Liver (tissue), 3 donors: ENCODE measurements at regions not wholly inside any gene's neighbourhood (a gene's known extent, or its start where the extent isn't known, plus 50 kb on each side); places are given as distances from the start of the nearest gene placed in this dataset.

Experiments
- ATF3 ChIP-seq: IDR thresholded peaks from 2 replicates; pipeline ENCODE4 v1.6.1; 2016; ENCODE audit warnings: antibody characterized with exemption
- EGR1 ChIP-seq, 2 donors: IDR thresholded peaks; 2 replicates each; pipeline ENCODE4 v1.6.1; 2016 to 2018; ENCODE audit warnings: antibody characterized with exemption in 2 of 2, low read depth in 2 of 2
- FOXA1 ChIP-seq: IDR thresholded peaks from 2 replicates; pipeline ENCODE4 v1.6.1; 2016; ENCODE audit warnings: antibody characterized with exemption
- HNF4A ChIP-seq, 2 donors: conservative IDR thresholded peaks; 2 replicates each; pipeline ENCODE4 v1.6.1; 2016; ENCODE audit warnings: antibody characterized with exemption in 2 of 2, mild to moderate bottlenecking in 2 of 2
- JUND ChIP-seq, 2 donors: IDR thresholded peaks; 2 replicates each; pipeline ENCODE4 v1.6.1; 2016; ENCODE audit warnings: antibody characterized with exemption in 2 of 2
- RAD21 ChIP-seq, 2 donors: IDR thresholded peaks; 2 replicates each; pipeline ENCODE4 v1.6.1; 2016; ENCODE audit warnings: antibody characterized with exemption in 2 of 2, mild to moderate bottlenecking in 2 of 2
- RXRA ChIP-seq, 2 donors: IDR thresholded peaks; 2 replicates each; pipeline ENCODE4 v1.6.1; 2017 to 2018; ENCODE audit warnings: antibody characterized with exemption in 2 of 2, mild to moderate bottlenecking in 1 of 2
- SP1 ChIP-seq: IDR thresholded peaks from 2 replicates; pipeline ENCODE4 v1.6.1; 2018; ENCODE audit warnings: antibody characterized with exemption, mild to moderate bottlenecking
- TAF1 ChIP-seq: conservative IDR thresholded peaks from 2 replicates; pipeline ENCODE4 v1.6.1; 2016; ENCODE audit warnings: antibody characterized with exemption, mild to moderate bottlenecking
- YY1 ChIP-seq: IDR thresholded peaks from 2 replicates; pipeline ENCODE4 v1.6.1; 2016; ENCODE audit warnings: antibody characterized with exemption, mild to moderate bottlenecking
- TF ChIP-seq, protein P1 (sequence below): fragments of 150-350 bp; IDR thresholded peaks from 2 replicates; pipeline ENCODE4 v1.5.1; 2017; ENCODE audit warnings: improper control_type of control experiment, low read depth, low read length; ENCODE audit not compliant: missing input control
- TF ChIP-seq, protein P2 (sequence below): IDR thresholded peaks from 2 replicates; pipeline ENCODE4 v1.6.1; 2016; ENCODE audit warnings: antibody characterized with exemption
- donor health status: healthy.
- donor health status: healthy.

DNA sequence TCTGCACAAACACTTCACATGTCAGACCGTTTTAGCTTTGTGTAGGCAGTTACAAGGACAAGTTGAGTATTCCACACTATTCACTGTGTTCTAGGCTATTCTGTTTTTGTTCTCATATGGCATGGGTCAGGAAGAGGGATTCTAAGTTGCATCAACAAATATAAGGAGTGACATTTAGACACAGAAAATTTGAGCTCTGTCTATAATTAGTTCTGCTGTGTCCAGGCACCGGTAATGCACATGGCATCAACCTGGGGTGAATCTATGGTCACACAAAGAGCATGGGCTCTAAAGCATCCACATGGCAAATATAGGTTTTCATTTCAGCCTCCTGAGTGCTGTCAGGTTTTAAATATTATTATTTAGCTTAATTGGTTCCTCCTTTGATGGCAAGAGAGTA lies 130.4 kb upstream of the PMFBP1 start:
- TF ChIP-seq, protein P1, sequence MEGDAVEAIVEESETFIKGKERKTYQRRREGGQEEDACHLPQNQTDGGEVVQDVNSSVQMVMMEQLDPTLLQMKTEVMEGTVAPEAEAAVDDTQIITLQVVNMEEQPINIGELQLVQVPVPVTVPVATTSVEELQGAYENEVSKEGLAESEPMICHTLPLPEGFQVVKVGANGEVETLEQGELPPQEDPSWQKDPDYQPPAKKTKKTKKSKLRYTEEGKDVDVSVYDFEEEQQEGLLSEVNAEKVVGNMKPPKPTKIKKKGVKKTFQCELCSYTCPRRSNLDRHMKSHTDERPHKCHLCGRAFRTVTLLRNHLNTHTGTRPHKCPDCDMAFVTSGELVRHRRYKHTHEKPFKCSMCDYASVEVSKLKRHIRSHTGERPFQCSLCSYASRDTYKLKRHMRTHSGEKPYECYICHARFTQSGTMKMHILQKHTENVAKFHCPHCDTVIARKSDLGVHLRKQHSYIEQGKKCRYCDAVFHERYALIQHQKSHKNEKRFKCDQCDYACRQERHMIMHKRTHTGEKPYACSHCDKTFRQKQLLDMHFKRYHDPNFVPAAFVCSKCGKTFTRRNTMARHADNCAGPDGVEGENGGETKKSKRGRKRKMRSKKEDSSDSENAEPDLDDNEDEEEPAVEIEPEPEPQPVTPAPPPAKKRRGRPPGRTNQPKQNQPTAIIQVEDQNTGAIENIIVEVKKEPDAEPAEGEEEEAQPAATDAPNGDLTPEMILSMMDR, result no peak
- no peak for TF ChIP-seq JUND (IDR thresholded peaks at IDR 0.05)
- TF ChIP-seq, protein P2, sequence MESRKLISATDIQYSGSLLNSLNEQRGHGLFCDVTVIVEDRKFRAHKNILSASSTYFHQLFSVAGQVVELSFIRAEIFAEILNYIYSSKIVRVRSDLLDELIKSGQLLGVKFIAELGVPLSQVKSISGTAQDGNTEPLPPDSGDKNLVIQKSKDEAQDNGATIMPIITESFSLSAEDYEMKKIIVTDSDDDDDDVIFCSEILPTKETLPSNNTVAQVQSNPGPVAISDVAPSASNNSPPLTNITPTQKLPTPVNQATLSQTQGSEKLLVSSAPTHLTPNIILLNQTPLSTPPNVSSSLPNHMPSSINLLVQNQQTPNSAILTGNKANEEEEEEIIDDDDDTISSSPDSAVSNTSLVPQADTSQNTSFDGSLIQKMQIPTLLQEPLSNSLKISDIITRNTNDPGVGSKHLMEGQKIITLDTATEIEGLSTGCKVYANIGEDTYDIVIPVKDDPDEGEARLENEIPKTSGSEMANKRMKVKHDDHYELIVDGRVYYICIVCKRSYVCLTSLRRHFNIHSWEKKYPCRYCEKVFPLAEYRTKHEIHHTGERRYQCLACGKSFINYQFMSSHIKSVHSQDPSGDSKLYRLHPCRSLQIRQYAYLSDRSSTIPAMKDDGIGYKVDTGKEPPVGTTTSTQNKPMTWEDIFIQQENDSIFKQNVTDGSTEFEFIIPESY, result no peak
- no peak for TF ChIP-seq SP1
- TF ChIP-seq YY1, result no peak
- TF ChIP-seq TAF1, result no peak
- no peak for TF ChIP-seq ATF3
- no peak for TF ChIP-seq FOXA1
- TF ChIP-seq RAD21 (IDR thresholded peaks at IDR 0.05), result no peak
- TF ChIP-seq RXRA (IDR thresholded peaks at IDR 0.05), result no peak
- no peak for TF ChIP-seq EGR1 (IDR thresholded peaks at IDR 0.05; ENCODE audit: low read depth in 2 of 2)
- no peak for TF ChIP-seq HNF4A (conservative IDR thresholded peaks at IDR 0.05)
